HepG2 (cell line): ENCODE measurements at regions not wholly inside any gene's neighbourhood (a gene's known extent, or its start where the extent isn't known, plus 50 kb on each side); places are given as distances from the start of the nearest gene placed in this dataset.

ENCODE experiments used
- ATAC-seq: fragments of 200-7000 bp; cut with Tn5 transposase; 3 replicates; pipeline ENCODE4 v1.9.1; 2020; ENCODE audit warnings: mild to moderate bottlenecking, moderate library complexity
- BruUV-seq: library from RNA; stranded (reverse); fragments of 400-500 nt; replicated peaks from 2 replicates; lab custom pipeline; 2021; lab: Mats Ljungman, UMichigan
- CTCF ChIA-PET: fragments of 300-600 bp; formaldehyde crosslinking; extraction: SDS; loops from one replicate; lab custom pipeline; 2021; ENCODE audit warnings: low total read pairs, inconsistent platforms, low intra/inter-chr PET ratio; lab: Yijun Ruan, JAX
- POLR2A ChIA-PET: fragments of 350-600 bp; sonication (Branson Sonifier 250); formaldehyde crosslinking; loops from one replicate; lab custom pipeline; 2020; ENCODE audit warnings: antibody characterized with exemption, inconsistent platforms; lab: Yijun Ruan, JAX
- DNase-seq: peaks from one replicate; pipeline ENCODE4 v3.0.0-alpha.2; 2015; ENCODE audit warnings: low spot score
- FAIRE-seq: peaks from 3 replicates; lab custom pipeline; 2011; peaks lifted over from hg19 to GRCh38; lab: Jason Lieb, UNC
- H2AFZ ChIP-seq: one replicate; pipeline ENCODE4 v1.6.1; 2011; ENCODE audit warnings: low read length, inconsistent platforms
- H3K27ac ChIP-seq: fragments of 300-600 bp; 3 replicates; pipeline ENCODE4 v1.8.0; 2011; ENCODE audit warnings: mixed run types, mild to moderate bottlenecking, mixed read lengths, low read length, inconsistent platforms; ENCODE audit not compliant: insufficient read depth; ENCODE audit errors: extremely low read length
- H3K27me3 ChIP-seq, 2 experiments: fragments of 200-600 bp in 1 of 2; 2 replicates in 1 of 2; 3 replicates in 1 of 2; pipeline versions ENCODE4 v1.6.0 to v1.8.0; 2011; ENCODE audit warnings: low read length in 2 of 2, mild to moderate bottlenecking in 2 of 2, moderate library complexity in 2 of 2, inconsistent platforms in 1 of 2; ENCODE audit not compliant: insufficient read depth in 2 of 2, control insufficient read depth in 1 of 2
- H3K36me3 ChIP-seq, 2 experiments: fragments of 200-600 bp in 1 of 2; replicated peaks in 1 of 2; 2 replicates in 1 of 2; 3 replicates in 1 of 2; pipeline versions ENCODE4 v1.5.1 to v1.8.0; 2011; ENCODE audit warnings: low read length in 2 of 2, inconsistent platforms in 1 of 2; ENCODE audit not compliant: insufficient read depth in 2 of 2, control insufficient read depth in 1 of 2
- H3K4me1 ChIP-seq: 2 replicates; pipeline ENCODE4 v1.5.1; 2012; ENCODE audit warnings: low read length, inconsistent platforms; ENCODE audit not compliant: insufficient read depth
- H3K4me2 ChIP-seq: 2 replicates; pipeline ENCODE4 v1.6.0; 2011; ENCODE audit warnings: low read depth, low read length, inconsistent platforms
- H3K4me3 ChIP-seq, 3 experiments: fragments of 200-600 bp in 1 of 3; sonication (generic), shearing (Covaris generic) in 1 of 3; replicated peaks in 1 of 3; 2 replicates each; pipeline ENCODE4 v1.5.1; 2011 to 2016; ENCODE audit warnings: low read length in 3 of 3, inconsistent platforms in 2 of 3, low read depth in 2 of 3, mild to moderate bottlenecking in 2 of 3, control low read depth in 1 of 3, mixed read lengths in 1 of 3; ENCODE audit not compliant: insufficient read depth in 1 of 3
- H3K79me2 ChIP-seq: one replicate; pipeline ENCODE4 v1.6.1; 2011; ENCODE audit warnings: low read length, inconsistent platforms; ENCODE audit not compliant: insufficient read depth
- H3K9ac ChIP-seq: 2 replicates; pipeline ENCODE4 v1.6.0; 2011; ENCODE audit warnings: mild to moderate bottlenecking, low read depth, low read length, inconsistent platforms; ENCODE audit not compliant: insufficient read depth
- H3K9me3 ChIP-seq: 2 replicates; pipeline ENCODE4 v1.5.1; 2012; ENCODE audit warnings: mild to moderate bottlenecking, low read length
- H4K20me1 ChIP-seq: 2 replicates; pipeline ENCODE4 v1.6.0; 2011; ENCODE audit warnings: inconsistent platforms, mild to moderate bottlenecking, low read length, moderate library complexity; ENCODE audit not compliant: insufficient read depth
- SAFB2 ChIP-seq: sonication (generic); formaldehyde crosslinking; IDR thresholded peaks from 2 replicates; pipeline ENCODE4 v1.5.1; 2020; ENCODE audit warnings: missing genetic modification reagents, low read depth, mild to moderate bottlenecking, borderline replicate concordance
- XBP1 ChIP-seq: sonication (generic); formaldehyde crosslinking; IDR thresholded peaks from 2 replicates; pipeline ENCODE4 v1.5.0; 2020; ENCODE audit warnings: missing genetic modification reagents
- ZNF207 ChIP-seq: fragments of 450-650 bp; IDR thresholded peaks from 2 replicates; pipeline ENCODE4 v1.6.1; 2016; ENCODE audit warnings: antibody characterized with exemption, borderline replicate concordance
- ZNF556 ChIP-seq: sonication (generic); formaldehyde crosslinking; IDR thresholded peaks from 2 replicates; pipeline ENCODE4 v1.4.0; 2020; ENCODE audit warnings: mild to moderate bottlenecking, missing genetic modification reagents, borderline replicate concordance
- ZNF790 ChIP-seq: sonication (generic); formaldehyde crosslinking; IDR thresholded peaks from 2 replicates; pipeline ENCODE4 v1.8.0; 2022; ENCODE audit warnings: missing genetic modification reagents, mild to moderate bottlenecking, borderline replicate concordance
- WGBS: methylation state at CpG from one replicate; pipeline ENCODE4 v1.1.6; 2017; ENCODE audit warnings: low lambda C conversion rate; 5-methylcytosine and 5-hydroxymethylcytosine counted together
- in situ Hi-C: cut with HindIII; loops from 2 replicates; pipeline ENCODE4 v1.10.0; 2017; ENCODE audit warnings: low pct_unique_long_range_greater_than_20kb; ENCODE audit not compliant: extremely low pct_ligation_motif_present
- intact Hi-C: fragments of 100-400 bp; cut with micrococcal nuclease; formaldehyde crosslinking; loops from one replicate; pipeline ENCODE4 v1.10.0; 2022; ENCODE audit not compliant: unreplicated experiment
- TF ChIP-seq, protein P1 (sequence below), 2 experiments: IDR thresholded peaks; 2 replicates each; pipeline ENCODE4 v1.6.1; 2011 to 2012; ENCODE audit warnings: low read length in 2 of 2, borderline replicate concordance in 1 of 2, low read depth in 1 of 2, mild to moderate bottlenecking in 1 of 2, moderate library complexity in 1 of 2

DNA sequence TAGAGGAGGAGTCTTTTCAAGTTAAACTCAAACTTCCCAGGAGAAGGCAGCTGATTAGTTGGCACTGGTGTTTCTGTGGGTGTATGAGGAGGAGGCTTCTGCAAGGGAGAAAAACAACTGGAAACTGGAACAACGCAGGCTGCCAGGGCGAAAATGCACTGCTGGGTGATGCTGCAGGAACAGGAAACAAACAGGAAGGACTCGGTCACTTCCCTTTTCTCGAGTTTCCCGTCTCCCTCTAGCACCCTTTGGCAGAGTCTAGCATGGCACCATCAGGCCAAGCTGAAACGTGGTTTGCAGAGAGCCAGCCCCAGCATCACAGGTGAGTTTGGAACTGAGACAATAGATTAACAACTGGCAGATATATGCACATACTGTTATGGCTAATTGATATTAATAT is 77.5 kb upstream of the CAST start:
- Histone ChIP-seq H3K27ac (no peak overlapping the region), H2AFZ (no peak overlapping the region), H3K4me1 (no peaks in the 10 kb centered on the region), H3K9ac (no peak overlapping the region), H3K4me2 (no peak overlapping the region), H3K79me2 (no peaks in the 10 kb centered on the region), H4K20me1 (no peaks in the 10 kb centered on the region), H3K9me3 (no peaks in the 10 kb centered on the region), H3K27me3 (no peaks in the 10 kb centered on the region), H3K4me3 (no peak overlapping the region), H3K36me3 (no peaks in the 10 kb centered on the region)
- DNase-seq (no peak), FAIRE-seq (no peak), ATAC-seq (no peak)
- WGBS = 13% methylated on average over 6 of the region's 6 CpGs
- TF ChIP-seq SAFB2 (CRISPR knock-in tag) = no peak
- TF ChIP-seq ZNF790 (CRISPR knock-in tag) = no peak
- TF ChIP-seq XBP1 (CRISPR knock-in tag) = no peak
- no peak for TF ChIP-seq ZNF556 (CRISPR knock-in tag)
- TF ChIP-seq, protein P1, sequence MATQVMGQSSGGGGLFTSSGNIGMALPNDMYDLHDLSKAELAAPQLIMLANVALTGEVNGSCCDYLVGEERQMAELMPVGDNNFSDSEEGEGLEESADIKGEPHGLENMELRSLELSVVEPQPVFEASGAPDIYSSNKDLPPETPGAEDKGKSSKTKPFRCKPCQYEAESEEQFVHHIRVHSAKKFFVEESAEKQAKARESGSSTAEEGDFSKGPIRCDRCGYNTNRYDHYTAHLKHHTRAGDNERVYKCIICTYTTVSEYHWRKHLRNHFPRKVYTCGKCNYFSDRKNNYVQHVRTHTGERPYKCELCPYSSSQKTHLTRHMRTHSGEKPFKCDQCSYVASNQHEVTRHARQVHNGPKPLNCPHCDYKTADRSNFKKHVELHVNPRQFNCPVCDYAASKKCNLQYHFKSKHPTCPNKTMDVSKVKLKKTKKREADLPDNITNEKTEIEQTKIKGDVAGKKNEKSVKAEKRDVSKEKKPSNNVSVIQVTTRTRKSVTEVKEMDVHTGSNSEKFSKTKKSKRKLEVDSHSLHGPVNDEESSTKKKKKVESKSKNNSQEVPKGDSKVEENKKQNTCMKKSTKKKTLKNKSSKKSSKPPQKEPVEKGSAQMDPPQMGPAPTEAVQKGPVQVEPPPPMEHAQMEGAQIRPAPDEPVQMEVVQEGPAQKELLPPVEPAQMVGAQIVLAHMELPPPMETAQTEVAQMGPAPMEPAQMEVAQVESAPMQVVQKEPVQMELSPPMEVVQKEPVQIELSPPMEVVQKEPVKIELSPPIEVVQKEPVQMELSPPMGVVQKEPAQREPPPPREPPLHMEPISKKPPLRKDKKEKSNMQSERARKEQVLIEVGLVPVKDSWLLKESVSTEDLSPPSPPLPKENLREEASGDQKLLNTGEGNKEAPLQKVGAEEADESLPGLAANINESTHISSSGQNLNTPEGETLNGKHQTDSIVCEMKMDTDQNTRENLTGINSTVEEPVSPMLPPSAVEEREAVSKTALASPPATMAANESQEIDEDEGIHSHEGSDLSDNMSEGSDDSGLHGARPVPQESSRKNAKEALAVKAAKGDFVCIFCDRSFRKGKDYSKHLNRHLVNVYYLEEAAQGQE (IDR thresholded peaks at IDR 0.05; ENCODE audit: borderline replicate concordance in 1 of 2, low read depth in 1 of 2, low read length in 2 of 2) = no peak
- TF ChIP-seq ZNF207 = no peak
- POLR2A ChIA-PET = no interaction called here
- no TSS peak for BruUV-seq
- intact Hi-C loops = no loop called here
- CTCF ChIA-PET = no interaction called here
- in situ Hi-C loops = no loop called here
